ENCODE measurements at regions not wholly inside any gene's neighbourhood (a gene's known extent, or its start where the extent isn't known, plus 50 kb on each side); places are given as distances from the start of the nearest gene placed in this dataset.

GRCh38 chr10:130742941-130743675, 568.4 kb downstream of the TCERG1L start:
- no peak overlapping the region for H3K4me3 ChIP-seq (ENCODE audit: low read length in 2 of 2)
- ChIA-PET POLR2A (ENCODE audit: partially characterized antibody) (no interaction called here), CTCF (ENCODE audit: partially characterized antibody) (no interaction called here)
- no peaks in the 10 kb centered on the region for H3K27me3 ChIP-seq (ENCODE audit: insufficient read depth, low read length)
- no peaks in the 10 kb centered on the region for H3K36me3 ChIP-seq (ENCODE audit: insufficient read depth, low read length)
- H3K9me3 Mint-ChIP-seq: peaks cover 0 to 8% (median 0%) of the 10 kb centered on the region in 8 donors
- no peaks in the 10 kb centered on the region for H3K4me1 ChIP-seq (ENCODE audit: insufficient read depth, low read length)
- H3K4me1 Mint-ChIP-seq: no peaks in the 10 kb centered on the region
- intact Hi-C loops (cut with micrococcal nuclease): no loop called here
- no peak for DNase-seq
- H3K4me3 Mint-ChIP-seq: no peak overlapping the region
- H3K27me3 Mint-ChIP-seq: peaks cover 0 to 1% of the 10 kb centered on the region in 2 donors
- no peak overlapping the region for H3K27ac Mint-ChIP-seq
- no peak overlapping the region for H3K27ac ChIP-seq (ENCODE audit: low read depth, low read length)
- no peaks in the 10 kb centered on the region for H3K36me3 Mint-ChIP-seq
- no peaks in the 10 kb centered on the region for H3K9me3 ChIP-seq (ENCODE audit: control insufficient read depth in 1 of 2, low read length in 2 of 2)

DNA sequence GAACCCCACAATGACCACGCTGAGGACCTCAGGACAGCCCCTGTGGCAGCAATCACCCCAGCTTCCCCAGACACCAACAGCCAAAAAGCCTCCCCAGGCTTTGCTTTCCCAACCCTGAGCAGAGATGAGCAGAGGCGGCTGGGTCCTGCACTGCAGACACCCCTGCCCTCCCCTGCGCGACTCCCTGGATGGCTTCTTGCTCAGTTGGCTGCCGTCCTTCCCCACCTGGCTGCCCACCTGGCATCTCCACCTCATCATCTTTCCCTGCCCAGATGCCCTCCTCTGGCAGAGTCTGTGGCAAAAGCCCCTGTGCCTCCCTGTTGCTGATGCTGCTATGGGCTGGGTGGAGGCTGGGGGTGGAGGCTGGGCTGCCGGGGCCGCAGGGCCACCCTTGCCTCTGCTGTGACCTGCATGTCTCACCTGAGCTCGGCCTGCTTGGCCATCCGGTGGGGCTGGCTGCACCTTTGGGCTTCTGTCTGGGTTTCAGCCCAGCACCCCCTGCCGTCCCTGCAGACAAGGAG, 567.7 kb downstream of the TCERG1L start:
- H3K4me3 ChIP-seq (ENCODE audit: low read length in 2 of 2): no peak overlapping the region
- Mint-ChIP-seq H3K27ac (no peak overlapping the region), H3K36me3 (no peaks in the 10 kb centered on the region), H3K27me3 (peaks cover 0 to 1% of the 10 kb centered on the region in 2 donors), H3K4me3 (no peak overlapping the region), H3K9me3 (peaks cover 0 to 4% (median 0%) of the 10 kb centered on the region in 8 donors), H3K4me1 (no peaks in the 10 kb centered on the region)
- no peaks in the 10 kb centered on the region for H3K27me3 ChIP-seq (ENCODE audit: insufficient read depth, low read length)
- intact Hi-C loops (cut with micrococcal nuclease): no loop called here
- H3K9me3 ChIP-seq (ENCODE audit: control insufficient read depth in 1 of 2, low read length in 2 of 2): no peaks in the 10 kb centered on the region
- CTCF ChIA-PET (ENCODE audit: partially characterized antibody): no interaction called here
- no peaks in the 10 kb centered on the region for H3K36me3 ChIP-seq (ENCODE audit: insufficient read depth, low read length)
- no peak overlapping the region for H3K27ac ChIP-seq (ENCODE audit: low read depth, low read length)
- no peaks in the 10 kb centered on the region for H3K4me1 ChIP-seq (ENCODE audit: insufficient read depth, low read length)
- POLR2A ChIA-PET (ENCODE audit: partially characterized antibody): no interaction called here
- no peak for DNase-seq

DNA sequence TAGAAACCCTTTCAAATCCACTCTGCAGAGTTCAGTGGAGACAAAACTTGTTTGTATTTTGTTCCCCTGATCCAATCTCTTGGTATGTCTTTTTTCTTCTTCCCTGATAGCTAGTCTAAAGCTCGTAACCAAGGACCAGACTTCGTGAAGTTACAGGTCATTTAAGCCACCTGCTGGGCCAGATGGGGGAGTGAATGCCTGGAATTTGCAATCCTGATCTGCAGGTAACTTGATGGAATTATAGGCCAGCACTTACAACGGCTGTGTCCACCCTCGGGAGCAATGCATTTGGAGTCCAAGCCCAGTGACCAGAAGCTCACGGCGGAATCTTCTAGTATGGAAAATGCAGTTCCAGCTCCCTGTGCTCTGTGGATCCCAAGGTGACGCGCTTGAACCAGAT, 566.9 kb downstream of the TCERG1L start:
- Mint-ChIP-seq H3K36me3 (no peaks in the 10 kb centered on the region), H3K27ac (no peak overlapping the region), H3K27me3 (peaks cover 0 to 1% of the 10 kb centered on the region in 2 donors), H3K4me1 (no peaks in the 10 kb centered on the region), H3K9me3 (no peaks in the 10 kb centered on the region), H3K4me3 (no peak overlapping the region)
- CTCF ChIA-PET (ENCODE audit: partially characterized antibody): no interaction called here
- Histone ChIP-seq H3K4me1 (ENCODE audit: insufficient read depth, low read length) (no peaks in the 10 kb centered on the region), H3K9me3 (ENCODE audit: control insufficient read depth in 1 of 2, low read length in 2 of 2) (no peaks in the 10 kb centered on the region), H3K36me3 (ENCODE audit: insufficient read depth, low read length) (no peaks in the 10 kb centered on the region), H3K4me3 (ENCODE audit: low read length in 2 of 2) (no peak overlapping the region), H3K27ac (ENCODE audit: low read depth, low read length) (no peak overlapping the region), H3K27me3 (ENCODE audit: insufficient read depth, low read length) (no peaks in the 10 kb centered on the region)
- no peak for DNase-seq
- POLR2A ChIA-PET (ENCODE audit: partially characterized antibody): no interaction called here
- intact Hi-C loops (cut with micrococcal nuclease): no loop called here

DNA sequence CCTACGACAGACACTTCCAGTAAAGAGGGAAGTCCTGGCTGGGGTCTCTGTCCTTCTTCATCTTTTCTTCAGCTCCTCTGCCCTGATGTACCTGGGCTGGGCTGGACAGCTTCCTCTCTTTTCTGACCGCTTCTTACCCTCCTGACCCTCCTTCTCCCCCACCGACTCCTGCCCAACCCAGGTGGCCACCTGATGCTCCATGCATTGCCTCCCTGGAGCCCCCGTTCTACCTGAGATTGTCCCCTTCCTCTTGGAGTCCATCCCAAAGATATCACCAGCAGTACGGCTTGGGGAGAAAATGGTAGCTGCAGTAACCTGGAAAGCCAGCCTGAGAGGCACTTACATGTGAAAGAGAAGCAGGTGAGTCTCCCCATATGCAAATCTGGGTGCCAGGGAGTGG, 566.3 kb downstream of the TCERG1L start:
- H3K27ac Mint-ChIP-seq: no peak overlapping the region
- CTCF ChIA-PET (ENCODE audit: partially characterized antibody): no interaction called here
- DNase-seq: no peak

GRCh38 chr10:130745821-130746220, 565.7 kb downstream of the TCERG1L start:
- H3K9me3 Mint-ChIP-seq: no peaks in the 10 kb centered on the region
- no peaks in the 10 kb centered on the region for H3K9me3 ChIP-seq (ENCODE audit: control insufficient read depth in 1 of 2, low read length in 2 of 2)
- H3K27me3 ChIP-seq (ENCODE audit: insufficient read depth, low read length): no peaks in the 10 kb centered on the region
- CTCF ChIA-PET (ENCODE audit: partially characterized antibody): no interaction called here
- intact Hi-C loops (cut with micrococcal nuclease): no loop called here
- H3K4me3 Mint-ChIP-seq: no peak overlapping the region
- no peak overlapping the region for H3K27ac ChIP-seq (ENCODE audit: low read depth, low read length)
- POLR2A ChIA-PET (ENCODE audit: partially characterized antibody): no interaction called here
- H3K36me3 ChIP-seq (ENCODE audit: insufficient read depth, low read length): no peaks in the 10 kb centered on the region
- H3K27me3 Mint-ChIP-seq: peaks cover 0 to 1% of the 10 kb centered on the region in 2 donors
- H3K27ac Mint-ChIP-seq: no peak overlapping the region
- DNase-seq: no peak
- no peaks in the 10 kb centered on the region for H3K4me1 ChIP-seq (ENCODE audit: insufficient read depth, low read length)
- no peaks in the 10 kb centered on the region for H3K4me1 Mint-ChIP-seq
- H3K4me3 ChIP-seq (ENCODE audit: low read length in 2 of 2): no peak overlapping the region
- H3K36me3 Mint-ChIP-seq: no peaks in the 10 kb centered on the region

More for the DNA sequence above, 566.3 kb downstream of the TCERG1L start:
- H3K9me3 Mint-ChIP-seq: no peaks in the 10 kb centered on the region
- Histone ChIP-seq H3K27me3 (ENCODE audit: insufficient read depth, low read length) (no peaks in the 10 kb centered on the region), H3K27ac (ENCODE audit: low read depth, low read length) (no peak overlapping the region), H3K36me3 (ENCODE audit: insufficient read depth, low read length) (no peaks in the 10 kb centered on the region), H3K4me1 (ENCODE audit: insufficient read depth, low read length) (no peaks in the 10 kb centered on the region), H3K9me3 (ENCODE audit: control insufficient read depth in 1 of 2, low read length in 2 of 2) (no peaks in the 10 kb centered on the region), H3K4me3 (ENCODE audit: low read length in 2 of 2) (no peak overlapping the region)
- peaks cover 0 to 1% of the 10 kb centered on the region in 2 donors for H3K27me3 Mint-ChIP-seq
- no peaks in the 10 kb centered on the region for H3K36me3 Mint-ChIP-seq
- intact Hi-C loops (cut with micrococcal nuclease): no loop called here
- POLR2A ChIA-PET (ENCODE audit: partially characterized antibody): no interaction called here
- no peak overlapping the region for H3K4me3 Mint-ChIP-seq
- no peaks in the 10 kb centered on the region for H3K4me1 Mint-ChIP-seq

DNA sequence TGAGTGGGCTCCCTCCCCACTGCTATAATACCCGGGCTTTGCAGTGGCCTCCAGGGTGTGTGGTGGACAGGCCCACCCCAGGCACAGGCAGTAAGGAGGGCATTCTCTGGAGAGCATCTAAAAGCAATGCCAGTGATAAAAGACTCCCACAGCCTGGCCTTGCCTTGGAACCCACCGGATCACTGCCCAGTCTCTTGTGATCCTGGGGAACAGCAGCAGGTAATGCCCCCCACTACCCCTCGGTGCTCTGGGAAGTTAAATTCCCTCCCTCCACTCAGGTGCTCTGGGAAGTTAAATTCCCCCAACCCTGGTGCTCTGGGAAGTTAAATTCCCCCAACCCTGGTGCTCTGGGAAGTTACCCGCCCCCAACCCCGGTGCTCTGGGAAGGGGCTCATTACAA, 565.2 kb downstream of the TCERG1L start:
- Mint-ChIP-seq H3K36me3 (no peaks in the 10 kb centered on the region), H3K27ac (no peak overlapping the region), H3K9me3 (no peaks in the 10 kb centered on the region), H3K4me3 (no peak overlapping the region), H3K4me1 (no peaks in the 10 kb centered on the region), H3K27me3 (peaks cover 0 to 1% of the 10 kb centered on the region in 2 donors)
- no peak overlapping the region for H3K4me3 ChIP-seq (ENCODE audit: low read length in 2 of 2)
- intact Hi-C loops (cut with micrococcal nuclease): no loop called here
- no peaks in the 10 kb centered on the region for H3K27me3 ChIP-seq (ENCODE audit: insufficient read depth, low read length)
- H3K36me3 ChIP-seq (ENCODE audit: insufficient read depth, low read length): no peaks in the 10 kb centered on the region
- H3K4me1 ChIP-seq (ENCODE audit: insufficient read depth, low read length): no peaks in the 10 kb centered on the region
- H3K27ac ChIP-seq (ENCODE audit: low read depth, low read length): no peak overlapping the region
- no peaks in the 10 kb centered on the region for H3K9me3 ChIP-seq (ENCODE audit: control insufficient read depth in 1 of 2, low read length in 2 of 2)
- no peak for DNase-seq
- POLR2A ChIA-PET (ENCODE audit: partially characterized antibody): no interaction called here
- CTCF ChIA-PET (ENCODE audit: partially characterized antibody): no interaction called here

DNA sequence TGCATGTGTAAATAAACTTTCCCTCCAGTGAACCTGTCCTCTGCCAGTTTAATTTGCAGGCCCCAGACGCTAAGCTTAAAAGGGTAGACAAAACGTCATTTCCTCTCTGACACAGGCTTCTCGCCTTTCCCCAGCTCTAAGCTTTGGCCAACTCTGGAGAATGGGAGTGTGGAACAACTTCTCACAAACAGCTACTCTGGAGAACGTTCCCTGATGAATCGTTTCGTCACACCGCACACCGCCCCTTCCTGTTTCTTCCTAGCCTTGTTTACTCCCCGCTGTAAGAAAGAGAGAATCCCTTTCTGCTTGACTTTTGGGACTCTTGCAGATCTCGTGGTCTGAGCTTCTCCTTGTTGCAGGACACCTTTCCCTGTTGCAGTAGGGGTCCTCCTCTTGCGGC, 564.2 kb downstream of the TCERG1L start:
- intact Hi-C loops (cut with micrococcal nuclease): no loop called here
- POLR2A ChIA-PET (ENCODE audit: partially characterized antibody): no interaction called here
- Mint-ChIP-seq H3K36me3 (no peaks in the 10 kb centered on the region), H3K27me3 (peaks cover 0 to 1% of the 10 kb centered on the region in 2 donors), H3K4me1 (no peaks in the 10 kb centered on the region), H3K27ac (no peak overlapping the region), H3K4me3 (no peak overlapping the region), H3K9me3 (peaks cover 0 to 5% (median 0%) of the 10 kb centered on the region in 8 donors)
- no peaks in the 10 kb centered on the region for H3K27me3 ChIP-seq (ENCODE audit: insufficient read depth, low read length)
- no peaks in the 10 kb centered on the region for H3K4me1 ChIP-seq (ENCODE audit: insufficient read depth, low read length)
- CTCF ChIA-PET (ENCODE audit: partially characterized antibody): no interaction called here
- H3K27ac ChIP-seq (ENCODE audit: low read depth, low read length): no peak overlapping the region
- no peaks in the 10 kb centered on the region for H3K36me3 ChIP-seq (ENCODE audit: insufficient read depth, low read length)
- H3K9me3 ChIP-seq (ENCODE audit: control insufficient read depth in 1 of 2, low read length in 2 of 2): no peaks in the 10 kb centered on the region
- no peak overlapping the region for H3K4me3 ChIP-seq (ENCODE audit: low read length in 2 of 2)
- no peak for DNase-seq

Data from CD4-positive, alpha-beta memory T cell (primary cell).